ENCODE measurements at regions not wholly inside any gene's neighbourhood (a gene's known extent, or its start where the extent isn't known, plus 50 kb on each side); places are given as distances from the start of the nearest gene placed in this dataset.

DNA sequence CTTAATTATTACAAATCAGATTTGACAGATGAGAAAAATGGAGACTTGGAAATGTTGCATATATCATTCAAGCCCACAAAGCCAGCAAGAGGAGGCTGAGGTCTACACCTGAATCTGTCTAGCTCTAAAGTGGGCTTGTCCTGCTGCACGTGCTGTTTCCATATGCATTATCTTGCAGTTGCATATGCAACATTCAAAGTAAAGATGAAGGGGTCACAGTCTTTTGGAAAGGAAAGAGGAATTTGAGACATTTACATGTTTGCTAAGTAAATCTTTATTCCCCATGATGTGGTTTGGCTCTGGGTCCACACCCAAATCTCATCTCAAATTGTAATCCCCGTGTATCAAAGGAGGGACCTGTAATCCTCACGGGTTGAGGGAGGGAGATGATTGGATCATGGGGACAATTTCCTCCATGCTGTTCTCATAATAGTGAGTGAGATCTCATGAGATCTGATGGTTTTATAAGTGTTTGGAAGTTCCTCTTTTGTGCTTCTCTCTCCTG lies 98.3 kb downstream of the BACH1 start:
- Mint-ChIP-seq H3K36me3 (peaks cover 34% of the 10 kb centered on the region), H3K9me3 (peaks cover 43% of the 10 kb centered on the region), H3K27me3 (ENCODE audit: low read depth) (peaks cover 2% of the 10 kb centered on the region; the same call in 1 of the 2 replicates), H3K4me3 (no peak overlapping the region), H3K4me1 (no peaks in the 10 kb centered on the region), H3K27ac (no peak overlapping the region; the same call in 1 of the 2 replicates)
- no peak for DNase-seq (ENCODE audit: low spot score)
- TF ChIP-seq ZNF138 (CRISPR knock-in tag; conservative IDR thresholded peaks at IDR 0.05) (no peak), ZNF219 (CRISPR knock-in tag; IDR thresholded peaks at IDR 0.05; ENCODE audit: borderline replicate concordance) (no peak), ZNF121 (CRISPR knock-in tag; IDR thresholded peaks at IDR 0.05) (no peak), USF1 (CRISPR knock-in tag; IDR thresholded peaks at IDR 0.05) (no peak), CREB1 (CRISPR knock-in tag; IDR thresholded peaks at IDR 0.05) (no peak), ZNF512 (CRISPR knock-in tag; IDR thresholded peaks at IDR 0.05; ENCODE audit: borderline replicate concordance) (no peak), SMAD3 (CRISPR knock-in tag; IDR thresholded peaks at IDR 0.05; ENCODE audit: borderline replicate concordance) (no peak), EMX1 (CRISPR knock-in tag; IDR thresholded peaks at IDR 0.05) (no peak), NFE2L1 (CRISPR knock-in tag; IDR thresholded peaks at IDR 0.05) (no peak), PRRX2 (CRISPR knock-in tag; IDR thresholded peaks at IDR 0.05) (no peak), JAZF1 (CRISPR knock-in tag; IDR thresholded peaks at IDR 0.05) (no peak), GTF2I (CRISPR knock-in tag; conservative IDR thresholded peaks at IDR 0.05) (no peak), HMGA2 (CRISPR knock-in tag; IDR thresholded peaks at IDR 0.05) (no peak), ZNF416 (CRISPR knock-in tag; IDR thresholded peaks at IDR 0.05) (no peak)
- TF ChIP-seq, protein P1, sequence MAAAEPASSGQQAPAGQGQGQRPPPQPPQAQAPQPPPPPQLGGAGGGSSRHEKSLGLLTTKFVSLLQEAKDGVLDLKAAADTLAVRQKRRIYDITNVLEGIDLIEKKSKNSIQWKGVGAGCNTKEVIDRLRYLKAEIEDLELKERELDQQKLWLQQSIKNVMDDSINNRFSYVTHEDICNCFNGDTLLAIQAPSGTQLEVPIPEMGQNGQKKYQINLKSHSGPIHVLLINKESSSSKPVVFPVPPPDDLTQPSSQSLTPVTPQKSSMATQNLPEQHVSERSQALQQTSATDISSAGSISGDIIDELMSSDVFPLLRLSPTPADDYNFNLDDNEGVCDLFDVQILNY (CRISPR knock-in tag; IDR thresholded peaks at IDR 0.05) = no peak
- TF ChIP-seq, protein P2, sequence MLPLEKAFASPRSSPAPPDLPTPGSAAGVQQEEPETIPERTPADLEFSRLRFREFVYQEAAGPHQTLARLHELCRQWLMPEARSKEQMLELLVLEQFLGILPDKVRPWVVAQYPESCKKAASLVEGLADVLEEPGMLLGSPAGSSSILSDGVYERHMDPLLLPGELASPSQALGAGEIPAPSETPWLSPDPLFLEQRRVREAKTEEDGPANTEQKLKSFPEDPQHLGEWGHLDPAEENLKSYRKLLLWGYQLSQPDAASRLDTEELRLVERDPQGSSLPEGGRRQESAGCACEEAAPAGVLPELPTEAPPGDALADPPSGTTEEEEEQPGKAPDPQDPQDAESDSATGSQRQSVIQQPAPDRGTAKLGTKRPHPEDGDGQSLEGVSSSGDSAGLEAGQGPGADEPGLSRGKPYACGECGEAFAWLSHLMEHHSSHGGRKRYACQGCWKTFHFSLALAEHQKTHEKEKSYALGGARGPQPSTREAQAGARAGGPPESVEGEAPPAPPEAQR (CRISPR knock-in tag; IDR thresholded peaks at IDR 0.05) = no peak
- ChIA-PET POLR2A (no interaction called here), CTCF (no interaction called here)
- ATAC-seq = no peak

- CTCF ChIA-PET = no interaction called here
- H3K4me1 Mint-ChIP-seq = peaks cover 16% of the 10 kb centered on the region
- no peak for DNase-seq (ENCODE audit: low spot score)
- POLR2A ChIA-PET = no interaction called here
- H3K27ac Mint-ChIP-seq = no peak overlapping the region
- H3K27me3 Mint-ChIP-seq (ENCODE audit: low read depth) = peaks cover 2% of the 10 kb centered on the region; the same call in 1 of the 2 replicates
- H3K4me3 Mint-ChIP-seq = no peak overlapping the region
- peaks cover 51% of the 10 kb centered on the region for H3K9me3 Mint-ChIP-seq
- TF ChIP-seq, protein P3, sequence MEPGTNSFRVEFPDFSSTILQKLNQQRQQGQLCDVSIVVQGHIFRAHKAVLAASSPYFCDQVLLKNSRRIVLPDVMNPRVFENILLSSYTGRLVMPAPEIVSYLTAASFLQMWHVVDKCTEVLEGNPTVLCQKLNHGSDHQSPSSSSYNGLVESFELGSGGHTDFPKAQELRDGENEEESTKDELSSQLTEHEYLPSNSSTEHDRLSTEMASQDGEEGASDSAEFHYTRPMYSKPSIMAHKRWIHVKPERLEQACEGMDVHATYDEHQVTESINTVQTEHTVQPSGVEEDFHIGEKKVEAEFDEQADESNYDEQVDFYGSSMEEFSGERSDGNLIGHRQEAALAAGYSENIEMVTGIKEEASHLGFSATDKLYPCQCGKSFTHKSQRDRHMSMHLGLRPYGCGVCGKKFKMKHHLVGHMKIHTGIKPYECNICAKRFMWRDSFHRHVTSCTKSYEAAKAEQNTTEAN (CRISPR knock-in tag; IDR thresholded peaks at IDR 0.05) = no peak
- TF ChIP-seq TP53 (CRISPR knock-in tag; IDR thresholded peaks at IDR 0.05) (no peak), ZNF263 (CRISPR knock-in tag; IDR thresholded peaks at IDR 0.05; ENCODE audit: low read depth) (no peak), NR1H2 (CRISPR knock-in tag; IDR thresholded peaks at IDR 0.05) (no peak), AR (CRISPR knock-in tag; IDR thresholded peaks at IDR 0.05) (no peak), SOX15 (CRISPR knock-in tag; IDR thresholded peaks at IDR 0.05) (no peak)
- ATAC-seq = no peak
- peaks cover 50% of the 10 kb centered on the region for H3K36me3 Mint-ChIP-seq
Measured at GRCh38 chr21:29403301-29403700, 104.6 kb downstream of the BACH1 start.

Measured in WTC11 (cell line).